Cardiac muscle cell (in vitro differentiated cells and primary cell): ENCODE measurements at regions not wholly inside any gene's neighbourhood (a gene's known extent, or its start where the extent isn't known, plus 50 kb on each side); places are given as distances from the start of the nearest gene placed in this dataset.

Experiments
- DNase-seq, 2 donors: peaks; one replicate each; pipeline versions ENCODE4 v3.0.0 to v3.0.0-alpha.2; 2010 to 2017; ENCODE audit warnings: low read depth in 1 of 2, low spot score in 1 of 2
- H3K27ac ChIP-seq: fragments of 200-600 bp; sonication (generic); 2 replicates; pipeline ENCODE4 v1.5.1; 2016
- H3K27me3 ChIP-seq: fragments of 200-600 bp; sonication (generic); 2 replicates; pipeline ENCODE4 v1.6.0; 2016; ENCODE audit warnings: control low read depth
- H3K36me3 ChIP-seq: fragments of 200-600 bp; sonication (generic); 2 replicates; pipeline ENCODE4 v1.5.1; 2016; ENCODE audit warnings: control low read depth
- H3K4me1 ChIP-seq: fragments of 200-600 bp; sonication (generic); 2 replicates; pipeline ENCODE4 v1.8.1; 2017; ENCODE audit warnings: low read depth, mild to moderate bottlenecking, mixed run types
- H3K4me3 ChIP-seq: fragments of 200-600 bp; sonication (generic); 2 replicates; pipeline ENCODE4 v1.5.1; 2016; ENCODE audit warnings: mild to moderate bottlenecking
- H3K9me3 ChIP-seq: fragments of 200-600 bp; sonication (generic); 2 replicates; pipeline ENCODE4 v1.5.1; 2017; ENCODE audit warnings: low read depth, mild to moderate bottlenecking, control low read depth
- TF ChIP-seq, protein P1 (sequence below): IDR thresholded peaks from 2 replicates; pipeline ENCODE4 v1.5.1; 2012; ENCODE audit warnings: low read depth, mild to moderate bottlenecking, low read length

DNA sequence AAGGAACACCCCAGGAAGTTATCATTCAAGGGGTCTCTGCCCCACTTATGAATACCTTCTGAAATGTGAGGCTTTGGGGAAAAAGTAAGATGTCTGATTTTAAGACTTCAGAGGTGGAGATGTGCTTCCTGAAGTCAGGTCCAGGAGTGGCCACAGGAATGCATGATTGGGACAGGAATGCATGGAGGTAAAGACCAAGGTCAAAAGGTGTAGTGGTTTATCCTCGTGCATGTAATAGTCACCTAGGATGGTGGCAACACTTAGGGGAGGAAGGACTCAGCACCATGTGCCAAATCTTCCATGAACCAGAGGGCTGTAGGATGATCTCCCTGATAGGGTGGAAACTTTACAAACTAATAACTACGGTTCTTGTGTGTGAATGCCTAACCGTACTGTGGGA is 217.3 kb downstream of the C12orf75 start:
- no peak for DNase-seq
- Histone ChIP-seq H3K4me1 (no peaks in the 10 kb centered on the region), H3K4me3 (no peak overlapping the region), H3K27me3 (no peaks in the 10 kb centered on the region), H3K36me3 (no peaks in the 10 kb centered on the region), H3K9me3 (no peaks in the 10 kb centered on the region), H3K27ac (no peak overlapping the region)
- TF ChIP-seq, protein P1, sequence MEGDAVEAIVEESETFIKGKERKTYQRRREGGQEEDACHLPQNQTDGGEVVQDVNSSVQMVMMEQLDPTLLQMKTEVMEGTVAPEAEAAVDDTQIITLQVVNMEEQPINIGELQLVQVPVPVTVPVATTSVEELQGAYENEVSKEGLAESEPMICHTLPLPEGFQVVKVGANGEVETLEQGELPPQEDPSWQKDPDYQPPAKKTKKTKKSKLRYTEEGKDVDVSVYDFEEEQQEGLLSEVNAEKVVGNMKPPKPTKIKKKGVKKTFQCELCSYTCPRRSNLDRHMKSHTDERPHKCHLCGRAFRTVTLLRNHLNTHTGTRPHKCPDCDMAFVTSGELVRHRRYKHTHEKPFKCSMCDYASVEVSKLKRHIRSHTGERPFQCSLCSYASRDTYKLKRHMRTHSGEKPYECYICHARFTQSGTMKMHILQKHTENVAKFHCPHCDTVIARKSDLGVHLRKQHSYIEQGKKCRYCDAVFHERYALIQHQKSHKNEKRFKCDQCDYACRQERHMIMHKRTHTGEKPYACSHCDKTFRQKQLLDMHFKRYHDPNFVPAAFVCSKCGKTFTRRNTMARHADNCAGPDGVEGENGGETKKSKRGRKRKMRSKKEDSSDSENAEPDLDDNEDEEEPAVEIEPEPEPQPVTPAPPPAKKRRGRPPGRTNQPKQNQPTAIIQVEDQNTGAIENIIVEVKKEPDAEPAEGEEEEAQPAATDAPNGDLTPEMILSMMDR, result no peak

GRCh38 chr12:105548626-105549025 is 218.1 kb downstream of the C12orf75 start:
- Histone ChIP-seq H3K36me3 (no peaks in the 10 kb centered on the region), H3K27me3 (no peaks in the 10 kb centered on the region)
- no peak for DNase-seq

DNA sequence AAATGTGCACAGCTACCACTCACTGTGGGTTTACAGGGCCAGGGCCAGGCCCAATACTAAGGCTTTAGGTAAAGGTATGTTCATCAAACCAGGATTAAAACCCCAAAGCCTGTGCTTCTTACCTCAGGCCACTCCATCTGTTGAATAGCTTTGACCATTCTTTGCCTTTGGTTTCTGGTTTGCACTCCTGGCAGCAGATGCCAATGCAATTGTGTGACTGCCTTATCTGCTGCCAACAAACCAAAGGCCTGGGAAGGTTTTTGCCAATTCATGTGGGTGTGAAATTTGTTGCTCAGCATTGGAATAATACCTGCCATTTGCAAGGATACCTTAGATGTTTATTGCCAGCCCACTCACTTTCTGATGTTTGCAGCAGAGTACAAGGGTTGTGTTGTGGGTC is 221.6 kb downstream of the C12orf75 start:
- H3K27me3 ChIP-seq, result no peaks in the 10 kb centered on the region
- H3K9me3 ChIP-seq, result no peaks in the 10 kb centered on the region
- H3K27ac ChIP-seq, result no peak overlapping the region
- H3K4me3 ChIP-seq, result no peak overlapping the region
- no peak for DNase-seq
- no peaks in the 10 kb centered on the region for H3K4me1 ChIP-seq
- TF ChIP-seq, protein P1, result no peak
- no peaks in the 10 kb centered on the region for H3K36me3 ChIP-seq

More at GRCh38 chr12:105548626-105549025, 218.1 kb downstream of the C12orf75 start:
- no peak overlapping the region for H3K4me3 ChIP-seq
- H3K9me3 ChIP-seq, result no peaks in the 10 kb centered on the region
- H3K27ac ChIP-seq, result no peak overlapping the region
- TF ChIP-seq, protein P1, result no peak
- H3K4me1 ChIP-seq, result no peaks in the 10 kb centered on the region

DNA sequence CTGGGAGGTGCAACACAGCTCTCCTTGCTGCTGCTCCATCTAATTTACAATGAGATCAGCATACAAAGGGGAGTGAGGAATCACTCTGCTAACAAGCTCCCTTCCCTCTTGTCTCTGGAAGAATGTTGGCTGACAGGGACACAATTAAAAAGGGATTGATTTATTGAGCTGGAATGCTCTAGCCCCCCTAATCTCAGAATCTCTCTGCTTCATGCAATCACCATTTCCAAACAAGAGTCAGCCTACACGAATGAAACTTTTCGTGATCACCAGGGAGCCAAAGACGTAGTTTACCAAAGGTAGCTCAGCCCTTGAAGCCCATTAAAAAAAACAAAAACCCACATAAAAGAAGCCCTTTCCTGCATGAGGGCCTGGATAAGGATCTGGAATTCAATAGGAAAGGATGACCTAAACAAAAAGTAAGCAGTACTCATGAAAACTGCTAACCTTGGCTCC is 223.8 kb downstream of the C12orf75 start:
- no peaks in the 10 kb centered on the region for H3K36me3 ChIP-seq
- no peaks in the 10 kb centered on the region for H3K9me3 ChIP-seq
- no peak overlapping the region for H3K4me3 ChIP-seq
- no peaks in the 10 kb centered on the region for H3K27me3 ChIP-seq
- no peak overlapping the region for H3K27ac ChIP-seq
- H3K4me1 ChIP-seq, result no peaks in the 10 kb centered on the region
- DNase-seq, result no peak
- TF ChIP-seq, protein P1, result no peak

DNA sequence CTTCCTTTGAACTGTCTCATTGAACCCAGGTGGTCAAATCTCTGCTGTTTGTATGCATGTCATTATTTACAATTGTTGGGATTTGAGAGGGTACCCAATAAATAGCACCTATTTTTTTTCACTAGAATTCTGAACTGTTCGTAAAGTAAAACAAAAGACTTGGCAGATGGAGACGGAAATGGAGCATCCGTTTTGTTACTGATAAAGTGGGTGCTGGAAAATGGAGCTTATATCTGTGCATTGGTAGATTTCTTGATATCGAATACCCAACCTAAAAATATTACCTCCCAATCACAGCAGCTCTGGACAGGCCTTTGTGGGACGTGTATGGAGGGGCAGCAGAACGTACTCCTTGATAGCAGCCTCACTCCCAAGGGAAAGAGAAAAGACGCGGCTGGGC is 224.4 kb downstream of the C12orf75 start:
- H3K4me1 ChIP-seq, result no peaks in the 10 kb centered on the region
- H3K36me3 ChIP-seq, result no peaks in the 10 kb centered on the region
- no peaks in the 10 kb centered on the region for H3K27me3 ChIP-seq
- no peak for DNase-seq
- TF ChIP-seq, protein P1, result no peak
- no peaks in the 10 kb centered on the region for H3K9me3 ChIP-seq
- no peak overlapping the region for H3K27ac ChIP-seq
- no peak overlapping the region for H3K4me3 ChIP-seq
